Kidney (tissue), 13 donors: ENCODE measurements at regions not wholly inside any gene's neighbourhood (a gene's known extent, or its start where the extent isn't known, plus 50 kb on each side); places are given as distances from the start of the nearest gene placed in this dataset.

Source experiments
- DNase-seq, 5 donors: peaks; one replicate each; pipeline ENCODE4 v3.0.0-alpha.2; 2013 to 2020
- FAIRE-seq: peaks from 2 replicates; lab custom pipeline; 2012; peaks lifted over from hg19 to GRCh38; lab: Jason Lieb, UNC
- H3K27ac ChIP-seq, 2 donors: one replicate each; pipeline ENCODE4 v1.7.0; 2013; ENCODE audit warnings: low read depth in 2 of 2, low read length in 2 of 2, inconsistent platforms in 1 of 2
- H3K27me3 ChIP-seq: one replicate; pipeline ENCODE4 v1.7.1; 2013; ENCODE audit warnings: low read length, inconsistent platforms; ENCODE audit not compliant: control insufficient read depth, insufficient read depth
- H3K36me3 ChIP-seq, 3 donors: one replicate each; pipeline versions ENCODE4 v1.7.0 to v1.7.1; 2013; ENCODE audit warnings: low read length in 3 of 3, control low read depth in 1 of 3, inconsistent platforms in 1 of 3; ENCODE audit not compliant: insufficient read depth in 3 of 3, control insufficient read depth in 2 of 3
- H3K4me1 ChIP-seq, 3 donors: one replicate each; pipeline versions ENCODE4 v1.7.0 to v1.7.1; 2013; ENCODE audit warnings: low read length in 3 of 3, inconsistent platforms in 1 of 3, low read depth in 1 of 3; ENCODE audit not compliant: control insufficient read depth in 2 of 3, insufficient read depth in 2 of 3
- H3K4me3 ChIP-seq, 3 donors: one replicate each; pipeline versions ENCODE4 v1.7.0 to v1.8.1; 2013; ENCODE audit warnings: low read length in 3 of 3, control low read depth in 1 of 3, inconsistent platforms in 1 of 3
- H3K9ac ChIP-seq, 3 donors: one replicate each; pipeline versions ENCODE4 v1.7.0 to v1.7.1; 2013; ENCODE audit warnings: low read length in 3 of 3, control low read depth in 1 of 3, inconsistent platforms in 1 of 3
- H3K9me3 ChIP-seq, 3 donors: one replicate each; pipeline versions ENCODE4 v1.7.0 to v1.7.1; 2013; ENCODE audit warnings: low read length in 3 of 3, control low read depth in 1 of 3, inconsistent platforms in 1 of 3; ENCODE audit not compliant: control insufficient read depth in 2 of 3, insufficient read depth in 1 of 3
- intact Hi-C: fragments of 100-400 bp; cut with DNase I; formaldehyde crosslinking; loops from one replicate; pipeline ENCODE4 v1.11.1; 2022
- TF ChIP-seq, protein P1 (sequence below): IDR thresholded peaks from 3 replicates; pipeline ENCODE4 v1.5.1; 2012; ENCODE audit warnings: mild to moderate bottlenecking, moderate library complexity, borderline replicate concordance; ENCODE audit not compliant: insufficient read depth; ENCODE audit errors: extremely low read depth
- donor health status: control.
- donor health status: control.
- donor health status: control.
- donor health status: control.
- donor health status: control.
- donor health status: DM: yes; HTN: yes; CAD: no.
- donor health status: Normal renal cell carcinoma (clear cell type).

DNA sequence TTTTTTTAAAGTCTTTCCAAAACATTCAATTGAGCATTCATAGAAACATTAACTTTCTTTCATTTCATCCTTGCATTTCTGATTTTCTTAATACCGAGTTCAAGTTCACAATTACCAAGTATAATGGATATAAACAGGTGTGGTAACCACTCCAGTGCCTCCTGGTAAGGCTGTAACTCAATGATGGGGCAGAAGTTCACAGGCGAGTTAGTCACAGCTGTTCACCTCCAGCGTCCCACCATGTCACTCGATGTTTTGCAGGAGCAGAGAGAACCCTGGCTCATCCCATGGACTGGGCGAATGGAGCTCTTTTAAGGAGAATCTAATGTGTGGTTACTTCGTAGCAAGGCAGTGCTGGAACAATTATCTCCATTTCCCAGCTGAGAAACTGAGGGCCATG is 94.4 kb upstream of the ALX4 start:
- Histone ChIP-seq H3K4me1 (no peaks in the 10 kb centered on the region), H3K27ac (no peak overlapping the region), H3K9me3 (no peaks in the 10 kb centered on the region), H3K36me3 (no peaks in the 10 kb centered on the region), H3K27me3 (no peaks in the 10 kb centered on the region), H3K4me3 (no peak overlapping the region), H3K9ac (no peak overlapping the region)
- TF ChIP-seq, protein P1, sequence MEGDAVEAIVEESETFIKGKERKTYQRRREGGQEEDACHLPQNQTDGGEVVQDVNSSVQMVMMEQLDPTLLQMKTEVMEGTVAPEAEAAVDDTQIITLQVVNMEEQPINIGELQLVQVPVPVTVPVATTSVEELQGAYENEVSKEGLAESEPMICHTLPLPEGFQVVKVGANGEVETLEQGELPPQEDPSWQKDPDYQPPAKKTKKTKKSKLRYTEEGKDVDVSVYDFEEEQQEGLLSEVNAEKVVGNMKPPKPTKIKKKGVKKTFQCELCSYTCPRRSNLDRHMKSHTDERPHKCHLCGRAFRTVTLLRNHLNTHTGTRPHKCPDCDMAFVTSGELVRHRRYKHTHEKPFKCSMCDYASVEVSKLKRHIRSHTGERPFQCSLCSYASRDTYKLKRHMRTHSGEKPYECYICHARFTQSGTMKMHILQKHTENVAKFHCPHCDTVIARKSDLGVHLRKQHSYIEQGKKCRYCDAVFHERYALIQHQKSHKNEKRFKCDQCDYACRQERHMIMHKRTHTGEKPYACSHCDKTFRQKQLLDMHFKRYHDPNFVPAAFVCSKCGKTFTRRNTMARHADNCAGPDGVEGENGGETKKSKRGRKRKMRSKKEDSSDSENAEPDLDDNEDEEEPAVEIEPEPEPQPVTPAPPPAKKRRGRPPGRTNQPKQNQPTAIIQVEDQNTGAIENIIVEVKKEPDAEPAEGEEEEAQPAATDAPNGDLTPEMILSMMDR = no peak
- DNase-seq = no peak
- FAIRE-seq = no peak
- intact Hi-C loops = no loop called here

DNA sequence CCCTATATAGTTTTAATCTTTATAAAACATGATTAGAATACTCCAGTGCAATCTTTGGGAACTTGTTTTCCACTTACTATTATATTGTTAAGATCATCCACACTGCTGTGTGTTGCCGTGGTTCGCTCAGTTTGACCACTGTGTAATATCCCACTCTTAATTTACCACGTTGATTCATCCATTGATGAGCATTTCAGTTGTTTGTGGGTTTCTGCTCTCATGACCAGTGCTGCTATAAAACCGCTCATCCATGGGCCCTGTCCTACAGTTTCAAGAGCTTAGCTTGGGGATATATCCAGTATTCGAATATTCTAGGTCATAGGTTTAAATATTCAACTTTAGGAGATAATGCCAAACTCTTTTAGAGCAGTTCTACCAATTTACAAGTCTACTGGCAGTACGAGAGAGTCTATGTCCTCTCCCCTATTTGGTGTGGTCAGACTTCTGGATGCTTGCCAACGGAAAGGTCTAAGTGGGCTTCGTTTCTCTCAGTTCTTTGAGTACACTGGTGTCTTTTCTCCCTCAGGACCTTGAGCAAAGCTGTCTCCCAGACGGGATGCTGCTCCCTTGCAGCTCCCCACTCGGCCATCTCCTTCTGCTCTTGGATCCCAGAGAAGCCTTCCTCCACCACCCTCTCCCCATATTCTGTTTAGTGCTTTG is 94.9 kb upstream of the ALX4 start:
- no peaks in the 10 kb centered on the region for H3K9me3 ChIP-seq
- FAIRE-seq = no peak
- H3K36me3 ChIP-seq = no peaks in the 10 kb centered on the region
- intact Hi-C loops = no loop called here
- H3K4me1 ChIP-seq = no peaks in the 10 kb centered on the region
- TF ChIP-seq, protein P1 = no peak
- H3K4me3 ChIP-seq = no peak overlapping the region
- DNase-seq = no peak
- H3K27ac ChIP-seq = no peak overlapping the region
- no peaks in the 10 kb centered on the region for H3K27me3 ChIP-seq
- no peak overlapping the region for H3K9ac ChIP-seq

DNA sequence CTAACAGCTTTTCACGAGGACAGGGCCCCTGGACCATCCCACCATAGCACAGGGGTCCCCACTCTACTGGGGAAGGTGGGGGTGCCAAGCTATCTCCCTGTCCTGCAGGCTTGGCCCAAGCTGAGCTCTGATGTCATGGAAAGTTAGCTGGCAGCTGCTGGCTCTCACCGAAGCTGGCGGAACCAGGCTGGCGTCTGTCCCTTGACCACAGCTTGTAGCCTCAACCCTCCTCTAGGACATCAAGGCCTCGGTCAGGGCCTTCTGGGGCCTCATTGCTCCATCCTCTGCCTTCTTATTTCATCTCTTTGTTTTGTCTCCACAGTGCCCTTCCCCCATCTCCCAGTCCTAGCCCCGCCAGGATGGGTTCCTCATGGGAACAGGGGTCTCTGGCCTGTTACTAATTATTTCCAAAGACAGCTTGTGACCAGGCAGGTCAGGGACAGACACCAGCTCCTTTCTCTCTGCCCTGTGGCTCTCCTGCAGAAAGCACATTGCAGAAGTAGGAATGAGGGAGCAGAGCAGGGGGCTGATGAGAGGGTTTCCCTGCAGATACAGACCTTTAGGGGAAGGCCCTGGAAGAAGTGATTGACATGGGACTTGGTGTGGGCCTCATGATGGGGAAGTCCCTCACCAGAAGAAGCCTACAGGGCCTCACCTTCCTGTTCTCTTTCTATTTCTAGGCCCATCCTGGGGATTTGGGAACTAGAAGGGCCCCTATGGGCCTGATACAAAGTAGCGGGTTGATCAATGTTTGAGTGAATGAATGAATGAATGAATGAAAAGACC is 97.5 kb upstream of the ALX4 start:
- TF ChIP-seq, protein P1 = no peak
- H3K27ac ChIP-seq = no peak overlapping the region
- H3K9ac ChIP-seq = no peak overlapping the region
- no peaks in the 10 kb centered on the region for H3K4me1 ChIP-seq
- H3K27me3 ChIP-seq = no peaks in the 10 kb centered on the region
- H3K9me3 ChIP-seq = peaks cover 0 to 5% (median 0%) of the 10 kb centered on the region in 3 donors
- no peak for DNase-seq
- intact Hi-C loops = no loop called here
- H3K36me3 ChIP-seq = no peaks in the 10 kb centered on the region
- no peak overlapping the region for H3K4me3 ChIP-seq
- FAIRE-seq = no peak
